Fibroblast of skin of left biceps (primary cell): ENCODE measurements at regions not wholly inside any gene's neighbourhood (a gene's known extent, or its start where the extent isn't known, plus 50 kb on each side); places are given as distances from the start of the nearest gene placed in this dataset.

Source experiments
- DNase-seq, 2 experiments: peaks; one replicate each; pipeline ENCODE4 v3.0.0-alpha.2; 2013; ENCODE audit warnings: low read depth in 2 of 2

DNA sequence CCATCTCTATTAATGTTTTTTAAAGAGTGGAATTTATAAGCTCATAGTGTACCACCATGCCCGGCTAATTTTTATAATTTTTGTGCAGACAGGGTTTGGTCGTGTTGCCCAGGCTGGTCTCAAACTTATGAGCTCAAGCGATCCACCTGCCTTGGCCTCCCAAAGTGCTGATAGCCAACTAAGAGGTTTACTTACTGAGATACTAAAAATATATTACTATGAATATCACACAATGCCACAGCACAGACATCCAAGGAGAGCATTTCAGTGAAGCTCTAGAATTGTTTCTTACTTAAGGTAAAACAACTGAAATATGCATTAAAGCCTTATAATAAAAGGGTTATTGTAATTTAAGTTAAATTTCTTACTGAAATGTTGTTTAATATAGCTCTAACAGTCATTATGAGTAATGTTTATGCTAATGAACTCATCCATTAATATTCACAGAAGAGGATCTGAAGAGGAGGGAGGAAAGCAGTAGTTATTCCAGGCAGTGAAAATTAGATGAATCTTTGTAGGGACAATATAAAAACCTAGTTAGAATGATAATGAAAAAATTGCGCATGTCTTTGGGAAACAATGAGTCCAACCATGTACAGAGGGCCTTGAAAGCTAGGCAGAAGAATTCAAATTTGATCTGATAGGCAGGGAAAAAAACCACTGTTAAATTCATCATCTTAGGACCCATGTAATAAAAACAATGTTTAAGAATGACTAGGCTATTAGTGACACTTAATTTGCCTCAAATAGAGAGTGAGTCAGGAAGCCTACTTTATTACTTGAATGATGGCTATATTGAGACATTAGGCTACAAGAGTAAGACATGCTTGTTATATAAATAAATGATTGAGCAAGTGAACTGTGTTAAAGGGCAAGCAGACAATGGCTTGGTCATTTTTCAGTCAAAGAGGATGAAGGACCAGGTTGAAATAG lies 99.2 kb downstream of the SLC41A2 start:
- DNase-seq = peak in 1 of 2 experiments; percentile 24

DNA sequence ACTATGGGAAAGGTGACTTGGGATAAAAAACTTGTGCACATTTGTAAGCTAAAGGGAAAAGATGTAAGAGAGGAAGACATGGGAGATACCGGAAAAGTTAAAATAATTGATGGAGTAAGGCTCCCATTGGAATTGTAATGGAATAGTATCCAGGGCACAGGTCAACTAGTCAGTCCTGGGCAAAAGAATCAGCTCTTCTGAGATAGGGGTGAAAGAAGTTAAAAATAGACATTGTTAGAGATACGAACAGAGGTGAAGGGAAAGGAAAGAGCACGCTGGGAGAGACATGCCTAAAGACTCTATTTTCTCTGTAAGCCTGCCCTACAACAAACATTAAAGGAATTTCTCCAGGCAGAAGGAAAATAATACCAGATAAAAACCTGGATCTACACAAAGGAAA lies 101.6 kb downstream of the SLC41A2 start:
- DNase-seq = no peak

DNA sequence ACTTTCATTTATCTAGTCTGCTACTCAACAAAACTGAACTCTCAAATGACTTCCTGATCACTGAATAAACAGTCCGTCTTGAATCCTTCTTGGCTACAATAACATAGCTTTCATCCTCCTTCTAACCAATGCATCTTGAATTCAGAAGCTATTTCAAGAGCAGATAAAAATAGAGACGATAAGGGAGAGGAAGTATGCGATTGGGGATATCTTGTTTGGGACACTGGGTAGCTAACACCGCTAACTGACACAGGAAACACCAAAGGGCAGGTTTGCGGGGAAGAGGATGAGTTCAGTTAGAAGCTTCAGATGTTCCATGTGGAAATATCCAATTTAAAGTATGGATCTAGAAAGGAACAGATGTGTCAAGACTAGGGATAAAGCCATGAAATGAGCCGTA lies 102.5 kb downstream of the SLC41A2 start:
- DNase-seq = no peak

DNA sequence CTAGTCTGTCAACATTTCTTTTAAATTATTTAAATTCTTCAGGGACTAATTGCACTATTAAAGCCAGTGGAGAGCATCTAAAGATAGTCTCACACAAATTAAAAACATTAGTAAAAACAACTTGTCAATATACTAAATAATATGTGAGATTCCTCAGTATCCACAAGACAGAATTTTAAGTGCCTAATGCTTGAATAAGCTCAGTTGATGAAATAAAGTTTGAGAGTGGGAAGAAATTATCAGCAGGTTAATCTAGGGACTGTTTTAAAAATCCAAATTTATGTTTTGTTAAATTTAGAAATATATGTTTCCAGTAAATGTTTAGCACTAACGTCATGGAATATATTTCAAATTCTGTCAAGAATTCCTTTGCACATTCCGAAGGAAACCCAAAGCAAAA lies 105.2 kb downstream of the SLC41A2 start:
- peak; percentile 65 to 74 for DNase-seq

DNA sequence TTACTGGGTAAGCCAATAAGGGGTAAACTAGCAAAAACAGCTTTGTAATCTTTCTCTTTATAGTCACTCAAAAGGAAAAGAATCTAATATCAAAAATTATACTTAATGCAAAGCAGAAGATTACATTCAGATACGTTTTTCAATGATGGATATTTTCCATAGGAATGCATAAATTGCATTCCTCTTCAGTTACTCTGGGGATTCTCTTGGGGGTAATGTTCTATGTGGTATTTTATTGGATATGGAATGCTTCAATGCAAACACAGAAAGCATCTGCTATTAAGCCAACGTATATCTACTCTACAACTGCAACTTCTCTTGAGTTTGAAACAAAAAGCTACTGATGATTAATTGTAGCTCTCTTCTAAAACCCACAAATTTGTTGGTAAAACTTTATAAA lies 106.0 kb downstream of the SLC41A2 start:
- DNase-seq = peak; percentile 89 to 90

DNA sequence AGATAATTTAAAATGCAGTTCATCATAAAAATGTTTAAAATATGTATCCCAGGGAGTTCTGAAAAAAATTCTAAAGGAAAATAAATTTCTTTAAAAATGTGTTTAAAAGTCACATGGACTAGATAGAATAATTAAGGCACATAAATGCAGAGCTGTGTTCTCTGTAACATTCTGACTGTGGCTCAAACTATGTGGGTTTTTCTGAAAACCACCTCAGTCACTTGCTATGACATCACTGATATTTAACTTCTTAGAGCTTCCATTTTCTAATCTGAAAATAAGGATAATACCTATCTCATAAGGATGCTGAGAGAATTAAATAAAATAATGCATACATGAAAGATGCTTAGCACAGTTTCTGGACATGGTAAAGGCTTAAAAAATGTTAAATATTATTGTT lies 107.3 kb downstream of the SLC41A2 start:
- DNase-seq = no peak

DNA sequence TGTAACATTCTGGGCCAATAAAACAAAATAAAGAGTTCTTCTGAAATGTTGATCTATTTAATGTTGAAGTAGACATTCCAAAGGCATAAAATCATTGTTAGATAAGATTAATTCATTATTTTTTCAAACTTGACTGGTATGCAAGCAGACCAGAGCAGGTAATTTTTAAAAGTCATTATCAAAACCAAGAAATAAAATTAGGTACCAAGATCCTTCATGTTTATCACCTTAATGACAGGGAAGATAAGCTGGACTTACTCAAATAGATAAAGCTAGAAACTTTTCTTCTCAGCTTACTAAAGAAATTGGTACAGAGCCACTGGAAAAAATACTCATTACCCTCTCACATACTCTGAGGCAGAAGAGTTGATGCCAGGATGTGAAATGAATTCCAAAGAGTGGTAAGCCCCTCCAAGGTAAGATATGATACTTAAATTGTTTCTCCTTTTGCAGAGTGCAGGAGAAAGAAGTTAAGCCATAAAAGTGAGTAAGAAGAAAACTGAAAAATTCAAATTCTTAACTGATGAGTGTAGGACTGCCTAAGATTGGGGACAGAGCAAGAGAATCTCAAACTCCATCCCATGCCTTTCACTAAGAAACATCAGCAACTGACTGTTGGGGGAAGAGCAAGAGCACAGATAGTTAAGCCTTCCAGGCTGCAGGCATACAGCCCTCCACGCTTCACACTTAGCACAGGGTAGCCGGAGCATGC lies 111.9 kb downstream of the SLC41A2 start:
- DNase-seq = no peak

DNA sequence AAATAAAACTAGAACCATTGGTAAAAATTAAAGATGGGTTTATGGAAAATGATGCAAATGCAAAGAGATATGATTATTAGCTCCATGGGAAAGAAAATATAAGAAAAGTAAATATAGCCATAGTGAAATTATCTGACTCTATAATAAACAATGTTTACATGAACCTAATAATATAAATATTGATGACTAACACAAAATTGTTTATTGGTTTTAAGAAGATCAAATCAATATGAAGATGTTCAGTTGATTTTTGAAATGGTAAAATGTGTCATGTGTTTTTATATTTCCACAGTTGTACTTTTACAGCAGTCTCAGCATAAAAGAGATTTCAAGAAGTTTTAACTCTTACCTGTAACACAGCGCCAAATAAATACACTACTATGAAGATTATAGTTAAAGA lies 114.0 kb downstream of the SLC41A2 start:
- no peak for DNase-seq

DNA sequence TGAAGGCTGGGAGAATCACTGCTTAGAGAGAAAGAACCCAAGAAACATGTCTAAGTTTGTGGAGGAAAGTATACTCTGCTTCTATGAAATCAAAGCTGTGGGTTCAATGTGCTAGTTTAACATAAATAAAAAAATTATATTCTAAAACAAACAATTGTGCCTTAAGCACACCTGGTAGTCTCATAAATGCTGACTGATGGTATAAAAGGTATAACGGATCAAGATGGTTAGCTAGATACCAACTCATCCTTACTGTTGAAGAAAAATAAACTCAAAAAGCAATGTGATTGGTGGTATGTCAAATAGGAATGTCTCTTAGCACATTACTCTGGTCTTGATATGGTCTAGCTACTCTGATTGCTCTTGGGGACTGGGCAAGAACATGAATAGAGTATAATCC lies 117.8 kb downstream of the SLC41A2 start:
- DNase-seq = no peak

DNA sequence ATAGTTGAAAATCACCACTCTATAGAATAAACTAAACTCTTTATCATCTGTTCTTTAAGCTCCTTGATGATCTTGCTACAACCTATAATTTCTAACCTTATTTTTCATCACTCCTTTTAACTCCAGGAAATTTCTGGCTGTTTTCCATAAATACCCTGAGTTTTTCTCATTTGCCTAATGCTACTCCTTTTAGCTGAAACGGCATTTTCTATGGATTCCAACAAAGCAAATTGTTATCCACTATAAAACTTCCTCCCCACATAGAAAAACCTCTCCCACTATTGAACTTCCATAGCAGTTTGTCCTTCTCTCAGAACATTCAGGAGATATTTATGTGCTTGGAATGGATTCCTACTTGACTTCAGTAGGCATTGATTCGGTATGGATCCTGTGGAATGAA lies 122.8 kb downstream of the SLC41A2 start:
- DNase-seq = no peak

DNA sequence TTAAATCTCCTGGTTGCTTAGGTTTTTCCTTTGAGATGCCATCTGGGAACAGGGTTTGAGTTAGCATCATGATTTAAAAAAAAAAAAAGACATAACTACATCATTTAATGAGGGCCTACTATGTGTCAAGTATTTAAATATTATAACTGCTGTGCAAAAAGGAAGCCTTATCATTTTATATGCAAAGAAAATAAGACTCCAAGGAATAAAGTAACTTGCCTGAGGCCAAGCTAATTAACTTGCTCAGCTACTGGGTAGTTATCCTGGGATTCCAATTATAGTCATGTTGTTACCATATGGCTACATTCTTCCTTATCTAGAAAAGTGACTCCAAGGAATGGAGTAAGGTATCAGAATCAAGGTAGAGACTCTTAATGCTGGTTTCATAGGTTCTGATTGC lies 123.5 kb downstream of the SLC41A2 start:
- DNase-seq = no peak

DNA sequence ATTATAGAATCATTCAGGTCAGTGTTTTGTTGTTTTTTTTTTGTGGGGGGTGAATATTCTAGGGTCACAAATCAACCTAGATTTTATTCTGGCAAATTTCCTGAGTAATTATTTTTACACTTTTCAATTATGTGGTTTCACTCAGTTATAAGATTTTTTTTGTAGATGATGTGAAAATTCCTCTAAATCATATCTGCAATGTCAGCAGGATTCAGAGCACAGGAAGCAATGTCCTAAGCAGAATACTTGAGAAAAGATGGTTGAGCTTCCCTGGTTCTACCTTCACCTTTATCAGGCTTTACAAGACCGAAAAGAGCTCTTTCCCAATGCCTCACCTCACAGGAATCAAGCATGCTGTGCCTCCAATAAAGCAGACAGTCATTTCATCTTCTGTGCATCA lies 124.3 kb downstream of the SLC41A2 start:
- DNase-seq = no peak

DNA sequence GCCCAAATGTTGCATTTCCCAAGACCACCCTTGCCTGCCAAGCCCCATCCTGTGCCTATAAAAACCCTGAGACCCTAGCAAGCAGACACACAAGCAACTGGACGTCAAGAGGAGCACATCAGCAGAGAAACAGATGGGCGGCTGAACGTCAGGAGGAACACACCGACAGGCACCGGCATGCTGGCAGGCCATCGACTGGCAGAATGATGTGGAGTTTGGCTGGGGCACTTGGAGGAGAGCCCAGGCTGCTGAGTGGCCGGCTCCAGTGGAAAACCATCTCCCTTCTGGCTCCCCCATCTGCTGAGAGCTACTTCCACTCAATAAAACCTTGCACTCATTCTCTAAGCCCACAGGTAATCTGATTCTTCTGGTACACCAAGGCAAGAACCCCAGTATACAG lies 130.1 kb downstream of the SLC41A2 start:
- no peak for DNase-seq

DNA sequence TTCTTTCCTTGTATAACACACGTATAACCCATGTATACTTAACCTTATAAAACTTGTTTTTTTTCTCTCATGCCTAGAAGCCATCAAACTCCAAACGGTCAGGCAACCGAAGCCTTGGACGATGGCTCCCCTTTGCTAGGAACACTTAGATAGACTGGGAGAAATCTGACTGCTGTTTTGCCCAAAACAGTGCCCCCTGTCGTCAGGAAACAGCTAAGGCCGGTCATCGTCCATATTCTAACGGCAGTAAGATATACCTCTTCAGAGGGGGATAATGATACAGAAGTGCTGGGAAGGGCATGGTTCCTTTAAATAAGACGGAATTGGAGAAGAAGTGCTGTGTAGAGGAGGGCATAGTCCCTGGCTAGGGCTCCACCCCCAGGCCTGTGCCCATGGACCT lies 130.5 kb downstream of the SLC41A2 start:
- no peak for DNase-seq

DNA sequence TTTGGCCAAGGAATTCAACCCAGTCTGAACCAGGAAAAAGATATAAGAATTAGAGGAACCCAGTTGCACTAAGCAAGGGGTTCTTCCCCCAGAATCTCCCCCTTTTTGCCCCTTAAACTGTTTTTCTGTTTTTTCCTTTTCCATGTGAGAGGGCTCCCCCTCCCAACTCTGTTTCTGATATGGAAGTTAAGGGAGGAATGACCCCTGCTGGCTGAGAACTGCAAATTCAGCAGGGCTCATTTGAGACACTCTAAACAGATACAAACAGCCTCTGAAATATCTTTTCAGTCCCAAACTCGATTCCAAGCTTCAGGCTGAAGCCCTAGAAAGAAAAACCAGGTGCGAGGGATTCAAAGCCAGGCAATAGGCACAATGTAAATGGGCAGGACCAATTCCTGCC lies 132.7 kb downstream of the SLC41A2 start:
- no peak for DNase-seq

DNA sequence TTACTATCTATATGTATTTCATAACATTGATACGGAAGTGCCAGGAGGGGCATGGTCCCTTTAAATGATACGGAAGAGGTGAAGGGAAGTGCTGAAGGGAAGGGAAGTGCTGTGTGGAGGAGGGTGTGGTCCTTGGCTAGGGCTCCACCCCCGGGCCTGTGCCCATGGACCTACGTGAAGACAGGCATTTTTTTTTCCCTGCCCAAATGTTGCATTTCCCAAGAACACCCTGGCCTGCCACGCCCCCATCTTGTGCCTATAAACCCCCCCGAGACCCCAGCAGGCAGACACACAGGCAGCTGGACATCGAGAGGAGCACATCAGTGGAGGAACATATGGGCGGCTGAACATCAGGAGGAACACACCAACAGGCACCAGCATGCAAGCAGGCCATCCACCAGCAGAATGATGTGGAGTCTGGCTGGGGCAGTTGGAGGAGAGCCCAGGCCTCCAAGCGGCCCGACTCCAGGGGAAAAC lies 134.1 kb downstream of the SLC41A2 start:
- DNase-seq = no peak

DNA sequence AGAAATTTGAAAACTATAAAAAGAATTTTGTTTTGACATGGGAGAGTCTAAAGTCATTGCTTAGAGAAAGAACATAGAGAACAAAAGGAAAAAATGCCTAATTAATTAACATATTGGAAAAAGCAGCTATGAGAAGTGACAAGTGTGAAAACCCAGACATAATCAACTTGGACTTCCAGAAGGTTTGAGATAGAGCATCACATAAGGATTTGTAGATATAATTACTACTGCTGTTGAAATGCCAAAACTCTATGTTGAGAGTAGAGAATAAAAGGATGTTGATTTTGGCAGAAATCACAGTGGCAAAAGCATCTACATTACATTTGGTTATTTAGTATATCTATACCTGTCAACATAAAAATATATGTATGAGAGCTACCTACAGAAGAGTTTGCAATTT lies 135.1 kb downstream of the SLC41A2 start:
- DNase-seq = no peak

DNA sequence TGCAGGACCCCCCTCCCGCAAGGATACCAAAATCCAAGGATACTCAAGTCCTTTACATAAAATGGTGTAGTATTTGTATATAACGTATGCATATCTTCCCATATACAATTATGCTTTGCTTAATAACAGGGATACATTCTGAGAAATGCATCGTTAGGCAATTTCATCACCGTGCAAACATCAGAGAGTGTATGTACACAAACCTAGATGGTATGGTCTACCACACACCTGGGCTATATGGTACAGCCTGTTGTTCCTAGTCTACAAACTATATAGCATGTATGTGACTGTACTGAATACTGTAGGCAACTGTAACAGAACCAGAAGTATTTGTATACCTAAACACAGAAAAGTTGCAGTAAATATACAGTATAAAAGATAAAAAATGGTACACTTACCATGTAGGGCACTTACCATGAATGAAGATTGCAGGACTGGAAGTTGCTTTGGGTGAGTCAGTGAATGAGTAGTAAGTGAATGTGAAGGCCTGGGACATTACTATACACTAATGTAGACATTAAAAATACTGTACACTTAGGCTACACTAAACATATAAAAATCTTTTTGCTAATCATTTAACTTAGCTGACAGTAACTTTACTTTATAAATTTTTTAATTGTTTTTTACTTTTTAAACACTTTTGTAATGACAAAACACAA lies 141.1 kb downstream of the SLC41A2 start:
- DNase-seq = no peak

DNA sequence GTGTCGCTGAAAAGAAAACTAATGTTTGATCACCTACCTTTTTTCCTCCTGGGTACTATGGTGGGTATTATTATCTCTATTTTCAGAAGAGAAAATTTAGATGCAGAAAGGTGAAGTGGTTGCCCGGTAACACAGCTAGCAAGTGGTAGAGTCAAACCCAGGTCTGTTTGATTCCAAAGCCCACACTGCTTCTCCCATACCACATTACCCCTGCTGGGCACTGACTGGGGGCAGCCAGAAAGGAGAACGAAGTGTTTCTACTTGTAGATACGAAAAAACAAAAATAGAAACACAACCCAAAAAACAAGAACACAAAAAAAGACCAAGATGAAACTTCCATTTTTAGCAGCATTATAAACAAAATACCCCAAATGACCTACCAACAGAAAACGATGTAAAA lies 142.2 kb downstream of the SLC41A2 start:
- DNase-seq = no peak

DNA sequence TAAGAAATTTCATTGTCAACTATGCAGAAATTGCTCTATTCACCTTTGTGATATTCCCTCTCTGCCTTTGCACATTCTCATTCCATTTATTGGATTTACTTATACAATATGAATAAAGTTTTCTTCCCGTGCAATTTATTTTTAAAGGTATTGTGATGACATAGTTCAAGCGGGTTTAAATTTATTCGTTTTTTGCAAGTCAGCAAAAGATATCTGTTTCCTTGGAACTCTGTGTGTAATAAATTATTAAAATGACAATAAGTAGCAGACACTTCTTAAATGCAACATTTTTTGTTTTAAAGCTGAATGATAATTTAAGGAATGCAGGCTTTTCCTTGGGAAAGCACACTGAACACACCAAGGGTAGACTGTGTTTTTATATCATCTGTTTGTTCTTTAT lies 143.1 kb downstream of the SLC41A2 start:
- DNase-seq = no peak
